Upper lobe of left lung (tissue), 6 donors: ENCODE measurements at regions not wholly inside any gene's neighbourhood (a gene's known extent, or its start where the extent isn't known, plus 50 kb on each side); places are given as distances from the start of the nearest gene placed in this dataset.

Source experiments
- ATAC-seq, 2 donors: fragments of 200-7000 bp; cut with Tn5 transposase; one replicate each; pipeline ENCODE4 v1.9.1; 2022; ENCODE audit warnings: mild to moderate bottlenecking in 2 of 2, moderate library complexity in 2 of 2; ENCODE audit not compliant: low FRiP score in 2 of 2
- DNase-seq, 2 donors: peaks; one replicate each; pipeline ENCODE4 v3.0.0-alpha.2; 2019 to 2020
- H3K27ac ChIP-seq, 4 donors: fragments of 200-600 bp; sonication (generic); one replicate each; pipeline ENCODE4 v1.5.1; 2016 to 2019
- H3K27me3 ChIP-seq, 4 donors: fragments of 200-600 bp; sonication (generic); one replicate each; pipeline ENCODE4 v1.5.1; 2017 to 2019
- H3K36me3 ChIP-seq, 4 donors: fragments of 200-600 bp; sonication (generic); one replicate each; pipeline ENCODE4 v1.5.1; 2016 to 2019
- H3K4me1 ChIP-seq, 4 donors: fragments of 200-600 bp; sonication (generic); one replicate each; pipeline ENCODE4 v1.5.1; 2018 to 2019
- H3K4me3 ChIP-seq, 4 donors: fragments of 200-600 bp; sonication (generic); one replicate each; pipeline ENCODE4 v1.5.1; 2017 to 2019; ENCODE audit warnings: mild to moderate bottlenecking in 2 of 4, moderate library complexity in 1 of 4
- H3K9me3 ChIP-seq, 4 donors: fragments of 200-600 bp; sonication (generic); one replicate each; pipeline ENCODE4 v1.5.1; 2018 to 2019
- EP300 ChIP-seq, 4 donors: sonication (generic); formaldehyde crosslinking; IDR thresholded peaks; one replicate each; pipeline ENCODE4 v1.5.1; 2017; ENCODE audit warnings: antibody characterized with exemption in 4 of 4, control low read depth in 2 of 4
- POLR2A ChIP-seq, 4 donors: fragments of 450-650 bp; IDR thresholded peaks; one replicate each; pipeline ENCODE4 v1.5.1; 2016 to 2017; ENCODE audit warnings: antibody characterized with exemption in 4 of 4, mild to moderate bottlenecking in 2 of 4
- POLR2AphosphoS5 ChIP-seq, 2 donors: sonication (generic); formaldehyde crosslinking; IDR thresholded peaks; one replicate each; pipeline ENCODE4 v1.5.1; 2017; ENCODE audit warnings: antibody characterized with exemption in 2 of 2
- WGBS, 2 donors: methylation state at CpG; one replicate each; pipeline ENCODE4 v1.1.5; 2017 to 2018; 5-methylcytosine and 5-hydroxymethylcytosine counted together
- TF ChIP-seq, protein P1 (sequence below), 6 experiments: fragments of 450-650 bp in 4 of 6; fragments of 200-600 bp in 2 of 6; sonication (generic) in 2 of 6; IDR thresholded peaks; one replicate each; pipeline ENCODE4 v1.5.1; 2016 to 2019; ENCODE audit warnings: antibody characterized with exemption in 6 of 6
- donor health status: DM: no; HTN: no; CAD: no; lungs with moderate emphysema.
- donor health status: DM: no; HTN: yes; CAD: no; lungs with severe emphysema.

DNA sequence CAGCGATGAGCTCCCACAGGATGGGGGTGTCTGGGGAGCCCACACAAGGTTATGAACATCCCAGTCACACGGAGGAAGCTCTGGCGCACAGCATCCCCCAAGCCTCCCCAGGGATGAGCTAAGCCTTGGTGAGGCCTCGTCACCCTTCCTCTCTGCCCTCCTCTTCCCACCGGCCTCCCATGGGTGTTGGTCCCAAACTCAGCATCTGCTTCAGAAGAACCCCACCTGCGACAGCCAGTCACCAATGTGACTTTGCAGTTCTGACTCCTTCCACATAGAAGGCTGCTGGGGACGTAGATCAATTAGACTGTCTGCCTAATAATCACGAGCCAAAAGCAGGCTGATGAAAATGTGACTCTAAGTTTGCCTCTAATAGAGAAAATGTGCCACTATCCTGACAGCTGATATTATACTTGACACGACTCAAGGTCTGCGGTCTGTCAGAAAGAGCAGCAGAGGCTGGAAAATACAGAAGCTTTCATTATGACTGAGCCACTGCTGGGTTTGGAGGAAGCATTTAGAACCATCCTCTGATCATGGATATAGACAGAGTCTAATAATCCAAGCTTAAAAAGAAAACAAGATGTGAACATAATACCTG is 116.0 kb upstream of the PFKP start:
- ATAC-seq (peak in 1 of 2 donors; percentile 10), DNase-seq (no peak)
- TF ChIP-seq POLR2AphosphoS5 (IDR thresholded peaks at IDR 0.05): no peak
- no peak for TF ChIP-seq POLR2A (IDR thresholded peaks at IDR 0.05)
- TF ChIP-seq, protein P1, sequence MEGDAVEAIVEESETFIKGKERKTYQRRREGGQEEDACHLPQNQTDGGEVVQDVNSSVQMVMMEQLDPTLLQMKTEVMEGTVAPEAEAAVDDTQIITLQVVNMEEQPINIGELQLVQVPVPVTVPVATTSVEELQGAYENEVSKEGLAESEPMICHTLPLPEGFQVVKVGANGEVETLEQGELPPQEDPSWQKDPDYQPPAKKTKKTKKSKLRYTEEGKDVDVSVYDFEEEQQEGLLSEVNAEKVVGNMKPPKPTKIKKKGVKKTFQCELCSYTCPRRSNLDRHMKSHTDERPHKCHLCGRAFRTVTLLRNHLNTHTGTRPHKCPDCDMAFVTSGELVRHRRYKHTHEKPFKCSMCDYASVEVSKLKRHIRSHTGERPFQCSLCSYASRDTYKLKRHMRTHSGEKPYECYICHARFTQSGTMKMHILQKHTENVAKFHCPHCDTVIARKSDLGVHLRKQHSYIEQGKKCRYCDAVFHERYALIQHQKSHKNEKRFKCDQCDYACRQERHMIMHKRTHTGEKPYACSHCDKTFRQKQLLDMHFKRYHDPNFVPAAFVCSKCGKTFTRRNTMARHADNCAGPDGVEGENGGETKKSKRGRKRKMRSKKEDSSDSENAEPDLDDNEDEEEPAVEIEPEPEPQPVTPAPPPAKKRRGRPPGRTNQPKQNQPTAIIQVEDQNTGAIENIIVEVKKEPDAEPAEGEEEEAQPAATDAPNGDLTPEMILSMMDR (IDR thresholded peaks at IDR 0.05): no peak
- TF ChIP-seq EP300 (IDR thresholded peaks at IDR 0.05): no peak
- H3K4me1 ChIP-seq: no peaks in the 10 kb centered on the region
- H3K9me3 ChIP-seq: no peaks in the 10 kb centered on the region
- no peak overlapping the region for H3K27ac ChIP-seq
- no peaks in the 10 kb centered on the region for H3K36me3 ChIP-seq
- no peaks in the 10 kb centered on the region for H3K27me3 ChIP-seq
- no peak overlapping the region for H3K4me3 ChIP-seq
- 86 to 90% methylated on average over 8 to 10 of the region's 10 CpGs for WGBS, 2 donors

DNA sequence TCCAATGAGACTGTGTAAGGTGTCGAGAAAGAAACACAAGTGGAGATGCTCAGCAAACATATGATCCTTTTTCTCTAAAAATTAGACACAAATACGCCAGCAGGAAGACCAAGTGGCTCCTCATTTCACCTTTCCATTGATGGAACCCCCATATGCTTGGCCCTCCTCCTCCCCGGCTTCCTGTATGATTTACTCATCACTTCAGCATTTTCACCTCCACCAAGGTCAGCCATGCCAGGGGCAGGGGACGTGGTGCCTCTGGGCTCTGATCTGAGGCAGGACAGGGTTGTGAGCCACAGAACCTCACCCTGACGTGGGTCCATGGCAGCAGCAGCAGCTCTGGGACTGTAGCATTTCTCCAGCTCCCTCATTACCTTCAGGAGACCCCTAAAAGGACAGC is 116.8 kb upstream of the PFKP start:
- WGBS, 2 donors: 65 to 79% methylated on average over 4 to 5 of the region's 5 CpGs
- H3K4me3 ChIP-seq: no peak overlapping the region
- TF ChIP-seq, protein P1 (IDR thresholded peaks at IDR 0.05): no peak
- TF ChIP-seq POLR2A (IDR thresholded peaks at IDR 0.05) (no peak), EP300 (IDR thresholded peaks at IDR 0.05) (no peak), POLR2AphosphoS5 (IDR thresholded peaks at IDR 0.05) (no peak)
- H3K36me3 ChIP-seq: no peaks in the 10 kb centered on the region
- no peak for ATAC-seq
- no peak overlapping the region for H3K27ac ChIP-seq
- no peak for DNase-seq
- H3K27me3 ChIP-seq: no peaks in the 10 kb centered on the region
- no peaks in the 10 kb centered on the region for H3K9me3 ChIP-seq
- H3K4me1 ChIP-seq: no peaks in the 10 kb centered on the region

DNA sequence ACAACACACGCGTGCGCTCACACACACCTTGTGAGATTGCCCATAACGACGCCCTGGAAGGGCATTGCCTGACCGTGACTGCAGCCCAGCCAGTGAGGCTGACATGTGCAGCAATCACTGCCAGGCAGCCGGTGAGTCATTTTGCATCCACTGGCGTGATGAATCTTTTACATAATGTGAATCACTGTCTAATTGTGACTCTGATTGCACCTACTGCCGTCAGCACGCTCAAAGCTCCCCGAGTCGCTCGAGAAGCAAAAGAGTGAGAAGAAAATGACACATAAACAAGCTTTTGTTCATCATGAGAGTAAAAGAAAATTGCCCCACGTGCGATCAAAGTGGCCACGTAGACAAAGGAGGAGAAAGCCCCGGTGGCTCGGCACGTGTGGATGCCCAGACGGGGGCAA is 117.4 kb upstream of the PFKP start:
- ATAC-seq (no peak), DNase-seq (no peak)
- H3K36me3 ChIP-seq: no peaks in the 10 kb centered on the region
- no peaks in the 10 kb centered on the region for H3K4me1 ChIP-seq
- no peak overlapping the region for H3K4me3 ChIP-seq
- no peaks in the 10 kb centered on the region for H3K27me3 ChIP-seq
- WGBS, 2 donors: 82 to 85% methylated on average over 14 to 20 of the region's 20 CpGs
- H3K9me3 ChIP-seq: no peaks in the 10 kb centered on the region
- no peak overlapping the region for H3K27ac ChIP-seq
- TF ChIP-seq POLR2A (IDR thresholded peaks at IDR 0.05): no peak
- no peak for TF ChIP-seq POLR2AphosphoS5 (IDR thresholded peaks at IDR 0.05)
- TF ChIP-seq EP300 (IDR thresholded peaks at IDR 0.05): no peak
- TF ChIP-seq, protein P1 (IDR thresholded peaks at IDR 0.05): no peak

DNA sequence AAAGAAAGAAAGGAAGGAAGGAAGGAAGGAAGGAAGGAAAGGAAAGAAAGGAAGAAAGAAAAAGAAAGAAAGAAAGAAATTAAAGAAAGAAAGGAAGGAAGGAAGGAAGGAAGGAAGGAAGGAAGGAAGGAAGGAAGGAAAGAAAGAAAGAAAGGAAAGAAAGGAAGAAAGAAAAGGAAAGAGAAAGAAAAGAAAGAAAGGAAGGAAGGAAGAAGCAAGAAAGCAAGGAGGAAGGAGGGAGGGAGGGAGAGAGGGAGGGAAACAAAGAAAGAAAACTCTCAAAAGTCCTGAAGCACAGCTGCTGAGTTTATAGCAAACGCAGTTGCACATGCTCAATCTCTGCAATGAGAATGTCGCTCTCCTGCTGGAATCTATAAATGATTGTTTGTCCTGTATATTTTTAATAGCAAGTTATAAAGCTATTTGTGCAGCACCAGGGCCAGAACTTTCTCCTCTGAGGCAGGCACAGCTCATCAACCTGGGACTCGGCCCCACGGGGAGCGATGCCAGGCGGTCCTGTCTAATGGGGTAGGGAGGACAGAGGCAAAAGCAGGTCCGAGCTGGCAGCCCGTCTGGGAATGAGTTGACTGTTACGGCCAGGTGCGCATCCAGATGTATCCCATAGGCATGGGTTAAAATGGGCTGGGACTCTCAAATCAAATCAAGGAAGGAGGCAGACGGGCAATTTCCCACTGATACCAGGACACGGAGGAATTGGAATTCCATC is 118.0 kb upstream of the PFKP start:
- Histone ChIP-seq H3K4me3 (no peak overlapping the region), H3K9me3 (no peaks in the 10 kb centered on the region), H3K36me3 (no peaks in the 10 kb centered on the region), H3K27ac (no peak overlapping the region), H3K27me3 (no peaks in the 10 kb centered on the region), H3K4me1 (no peaks in the 10 kb centered on the region)
- WGBS, 2 donors: 77 to 87% methylated on average over 11 to 12 of the region's 12 CpGs
- TF ChIP-seq POLR2A (IDR thresholded peaks at IDR 0.05) (no peak), EP300 (IDR thresholded peaks at IDR 0.05) (no peak), POLR2AphosphoS5 (IDR thresholded peaks at IDR 0.05) (no peak)
- TF ChIP-seq, protein P1 (IDR thresholded peaks at IDR 0.05): no peak
- ATAC-seq: no peak
- DNase-seq: peak in 1 of 2 donors; percentile 45
